Thyroid gland (tissue), 4 donors: ENCODE measurements at regions not wholly inside any gene's neighbourhood (a gene's known extent, or its start where the extent isn't known, plus 50 kb on each side); places are given as distances from the start of the nearest gene placed in this dataset.

Experiments used
- DNase-seq, 2 donors: peaks; one replicate each; pipeline ENCODE4 v3.0.0-alpha.2; 2019
- H3K27ac ChIP-seq, 3 donors: fragments of 200-600 bp; sonication (generic); 1 replicate in 2 of 3; 2 replicates in 1 of 3; pipeline ENCODE4 v1.5.1; 2016 to 2019; ENCODE audit warnings: mild to moderate bottlenecking in 1 of 3, moderate library complexity in 1 of 3
- H3K27me3 ChIP-seq: fragments of 200-600 bp; sonication (generic); one replicate; pipeline ENCODE4 v1.5.1; 2019
- H3K36me3 ChIP-seq, 2 donors: fragments of 200-600 bp; sonication (generic); one replicate each; pipeline ENCODE4 v1.5.1; 2016 to 2019
- H3K4me1 ChIP-seq, 2 donors: fragments of 200-600 bp; sonication (generic); one replicate each; pipeline ENCODE4 v1.5.1; 2017 to 2019
- H3K4me3 ChIP-seq, 3 donors: fragments of 200-600 bp; sonication (generic); replicated peaks in 1 of 3; 1 replicate in 2 of 3; 2 replicates in 1 of 3; pipeline ENCODE4 v1.5.1; 2016; ENCODE audit warnings: mild to moderate bottlenecking in 1 of 3
- H3K9me3 ChIP-seq: fragments of 200-600 bp; sonication (generic); one replicate; pipeline ENCODE4 v1.5.1; 2017
- POLR2A ChIP-seq, 2 donors: fragments of 450-650 bp; IDR thresholded peaks; one replicate each; pipeline ENCODE4 v1.6.1; 2017; ENCODE audit warnings: antibody characterized with exemption in 2 of 2, mild to moderate bottlenecking in 2 of 2, moderate library complexity in 1 of 2
- WGBS, 2 donors: methylation state at CpG; one replicate each; pipeline ENCODE4 v1.1.5; 2017; 5-methylcytosine and 5-hydroxymethylcytosine counted together
- intact Hi-C: fragments of 100-400 bp; cut with DNase I; formaldehyde crosslinking; loops from one replicate; pipeline ENCODE4 v1.15.1; 2023
- TF ChIP-seq, protein P1 (sequence below), 6 experiments: fragments of 200-600 bp in 3 of 6; fragments of 450-650 bp in 3 of 6; sonication (generic) in 3 of 6; IDR thresholded peaks; one replicate each; pipeline ENCODE4 v1.5.1; 2016 to 2019; ENCODE audit warnings: antibody characterized with exemption in 6 of 6, mild to moderate bottlenecking in 2 of 6, inconsistent platforms in 1 of 6, moderate library complexity in 1 of 6

DNA sequence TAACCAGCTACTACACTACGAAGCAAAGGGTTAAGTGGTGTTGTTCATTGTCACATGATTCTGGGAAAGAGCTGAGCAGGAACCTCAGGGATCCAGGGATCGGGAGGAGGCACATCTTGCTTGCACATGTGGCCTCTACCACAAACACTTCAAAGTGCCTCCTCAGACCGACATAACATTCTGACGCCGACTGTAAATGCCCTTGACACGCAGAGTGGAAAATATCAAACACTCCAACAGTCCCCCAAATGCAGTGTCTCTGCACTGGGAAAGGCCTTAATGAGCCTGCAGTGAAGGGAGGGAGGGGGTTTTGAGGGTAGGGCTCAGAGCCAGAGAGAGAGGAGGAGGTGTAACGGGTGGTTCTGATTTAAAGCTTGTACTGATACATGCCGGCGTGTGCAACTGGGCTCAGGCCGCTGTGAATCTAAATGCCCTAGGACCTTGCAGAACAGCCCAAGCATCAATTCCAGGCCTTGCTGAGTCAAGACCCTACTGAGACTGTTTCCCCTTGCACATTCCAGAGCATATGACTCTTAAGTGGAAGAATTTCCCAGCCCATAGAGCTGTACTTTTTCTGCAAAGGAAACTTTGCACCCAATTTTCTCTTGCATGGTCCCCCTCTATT lies 163.7 kb downstream of the NTMT2 start:
- Histone ChIP-seq H3K4me3 (no peak overlapping the region), H3K27me3 (no peaks in the 10 kb centered on the region), H3K9me3 (no peaks in the 10 kb centered on the region), H3K27ac (peak overlapping the region in 1 of 3 donors; percentile 38), H3K4me1 (no peaks in the 10 kb centered on the region), H3K36me3 (no peaks in the 10 kb centered on the region)
- intact Hi-C loops, result no loop called here
- no peak for TF ChIP-seq POLR2A (IDR thresholded peaks at IDR 0.05)
- TF ChIP-seq, protein P1, sequence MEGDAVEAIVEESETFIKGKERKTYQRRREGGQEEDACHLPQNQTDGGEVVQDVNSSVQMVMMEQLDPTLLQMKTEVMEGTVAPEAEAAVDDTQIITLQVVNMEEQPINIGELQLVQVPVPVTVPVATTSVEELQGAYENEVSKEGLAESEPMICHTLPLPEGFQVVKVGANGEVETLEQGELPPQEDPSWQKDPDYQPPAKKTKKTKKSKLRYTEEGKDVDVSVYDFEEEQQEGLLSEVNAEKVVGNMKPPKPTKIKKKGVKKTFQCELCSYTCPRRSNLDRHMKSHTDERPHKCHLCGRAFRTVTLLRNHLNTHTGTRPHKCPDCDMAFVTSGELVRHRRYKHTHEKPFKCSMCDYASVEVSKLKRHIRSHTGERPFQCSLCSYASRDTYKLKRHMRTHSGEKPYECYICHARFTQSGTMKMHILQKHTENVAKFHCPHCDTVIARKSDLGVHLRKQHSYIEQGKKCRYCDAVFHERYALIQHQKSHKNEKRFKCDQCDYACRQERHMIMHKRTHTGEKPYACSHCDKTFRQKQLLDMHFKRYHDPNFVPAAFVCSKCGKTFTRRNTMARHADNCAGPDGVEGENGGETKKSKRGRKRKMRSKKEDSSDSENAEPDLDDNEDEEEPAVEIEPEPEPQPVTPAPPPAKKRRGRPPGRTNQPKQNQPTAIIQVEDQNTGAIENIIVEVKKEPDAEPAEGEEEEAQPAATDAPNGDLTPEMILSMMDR (IDR thresholded peaks at IDR 0.05), result no peak
- 71 to 74% methylated on average over 10 of the region's 10 CpGs for WGBS, 2 donors
- no peak for DNase-seq

GRCh38 chr1:170310014-170310405 lies 164.3 kb downstream of the NTMT2 start:
- Histone ChIP-seq H3K4me1 (no peaks in the 10 kb centered on the region), H3K27me3 (no peaks in the 10 kb centered on the region), H3K4me3 (no peak overlapping the region), H3K36me3 (no peaks in the 10 kb centered on the region), H3K9me3 (no peaks in the 10 kb centered on the region), H3K27ac (peak overlapping the region in 1 of 3 donors; percentile 38)
- intact Hi-C loops, result no loop called here
- DNase-seq, result no peak
- 88 to 92% methylated on average over 1 of the region's 1 CpG for whole genome bisulfite sequencing, 2 donors
- TF ChIP-seq, protein P1 (IDR thresholded peaks at IDR 0.05), result no peak
- no peak for TF ChIP-seq POLR2A (IDR thresholded peaks at IDR 0.05)

DNA sequence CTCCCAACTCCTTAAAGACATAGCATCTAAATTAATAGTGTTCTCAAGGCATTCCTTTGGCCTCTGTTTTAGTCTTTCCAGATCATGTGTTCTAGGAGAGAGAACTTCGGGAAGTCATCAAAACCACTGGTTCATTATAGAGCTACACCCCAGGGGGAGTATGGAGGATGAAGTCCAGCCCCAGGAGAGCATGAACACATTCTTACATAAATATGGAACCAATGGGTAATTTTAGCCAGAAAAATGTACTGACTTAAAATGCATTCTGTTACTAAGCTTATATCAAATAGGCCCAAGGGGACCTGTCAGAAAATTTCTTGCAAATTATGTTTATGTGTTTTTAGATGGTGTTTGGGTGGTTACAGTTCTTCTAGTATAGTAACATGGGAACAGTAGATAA lies 165.2 kb downstream of the NTMT2 start:
- Histone ChIP-seq H3K27ac (no peak overlapping the region), H3K4me3 (no peak overlapping the region), H3K27me3 (no peaks in the 10 kb centered on the region), H3K9me3 (no peaks in the 10 kb centered on the region), H3K36me3 (no peaks in the 10 kb centered on the region), H3K4me1 (no peaks in the 10 kb centered on the region)
- intact Hi-C loops, result no loop called here
- DNase-seq, result no peak
- 57 to 66% methylated on average over 1 of the region's 1 CpG for WGBS, 2 donors
- no peak for TF ChIP-seq POLR2A (IDR thresholded peaks at IDR 0.05)

GRCh38 chr1:170313306-170313705 lies 167.5 kb downstream of the NTMT2 start:
- Histone ChIP-seq H3K4me1 (no peaks in the 10 kb centered on the region), H3K4me3 (no peak overlapping the region), H3K27me3 (no peaks in the 10 kb centered on the region), H3K27ac (no peak overlapping the region), H3K36me3 (no peaks in the 10 kb centered on the region), H3K9me3 (no peaks in the 10 kb centered on the region)
- DNase-seq, result no peak
- intact Hi-C loops, result no loop called here
- 91 to 94% methylated on average over 3 of the region's 3 CpGs for WGBS, 2 donors
- TF ChIP-seq POLR2A (IDR thresholded peaks at IDR 0.05), result no peak
- TF ChIP-seq, protein P1 (IDR thresholded peaks at IDR 0.05), result no peak

GRCh38 chr1:170316270-170316669 lies 170.5 kb downstream of the NTMT2 start:
- 77 to 78% methylated on average over 5 of the region's 5 CpGs for WGBS, 2 donors
- no peaks in the 10 kb centered on the region for H3K27me3 ChIP-seq
- no peak for DNase-seq

More at GRCh38 chr1:170316270-170316669, 170.5 kb downstream of the NTMT2 start:
- Histone ChIP-seq H3K9me3 (no peaks in the 10 kb centered on the region), H3K36me3 (no peaks in the 10 kb centered on the region), H3K4me3 (no peak overlapping the region), H3K27ac (no peak overlapping the region), H3K4me1 (no peaks in the 10 kb centered on the region)
- intact Hi-C loops, result no loop called here
- TF ChIP-seq, protein P1 (IDR thresholded peaks at IDR 0.05), result no peak
